Endothelial cell of umbilical vein (primary cell): ENCODE measurements at regions not wholly inside any gene's neighbourhood (a gene's known extent, or its start where the extent isn't known, plus 50 kb on each side); places are given as distances from the start of the nearest gene placed in this dataset.

Source experiments
- EZH2 ChIP-seq: IDR thresholded peaks from 2 replicates; pipeline ENCODE4 v1.6.1; 2012; ENCODE audit warnings: borderline replicate concordance, low read depth, mild to moderate bottlenecking, moderate library complexity, low read length, inconsistent platforms; ENCODE audit not compliant: severe bottlenecking
- FOS ChIP-seq: IDR thresholded peaks from 2 replicates; pipeline ENCODE4 v1.6.1; 2011; ENCODE audit warnings: mild to moderate bottlenecking, low read length, moderate library complexity, borderline replicate concordance; ENCODE audit not compliant: insufficient read depth
- GATA2 ChIP-seq: IDR thresholded peaks from 2 replicates; pipeline ENCODE4 v1.7.0; 2011; ENCODE audit warnings: low read depth, mild to moderate bottlenecking, moderate library complexity, mixed read lengths, low read length; ENCODE audit not compliant: insufficient read length, insufficient read depth
- JUN ChIP-seq: IDR thresholded peaks from 2 replicates; pipeline ENCODE4 v1.6.1; 2011; ENCODE audit warnings: borderline replicate concordance, low read depth; ENCODE audit not compliant: insufficient read length, insufficient read depth
- MYC ChIP-seq: IDR thresholded peaks from one replicate; pipeline ENCODE4 v1.6.1; 2011; ENCODE audit warnings: mild to moderate bottlenecking, low read depth, low read length
- POLR2A ChIP-seq: IDR thresholded peaks from 2 replicates; pipeline ENCODE4 v1.6.1; 2012; ENCODE audit warnings: low read depth, mild to moderate bottlenecking, control low read depth, low read length
- POLR2AphosphoS5 ChIP-seq: IDR thresholded peaks from 2 replicates; pipeline ENCODE4 v1.6.1; 2012; ENCODE audit warnings: low read depth, mild to moderate bottlenecking, control low read depth, low read length, moderate library complexity; ENCODE audit not compliant: insufficient read depth
- TF ChIP-seq, protein P1 (sequence below), 2 donors: IDR thresholded peaks; 1 replicate in 1 of 2; 2 replicates in 1 of 2; pipeline ENCODE4 v1.5.1; 2011; ENCODE audit warnings: low read length in 2 of 2, mild to moderate bottlenecking in 2 of 2, moderate library complexity in 2 of 2, control low read depth in 1 of 2, inconsistent platforms in 1 of 2, low read depth in 1 of 2; ENCODE audit not compliant: insufficient read depth in 1 of 2; ENCODE audit errors: extremely low read depth in 1 of 2
- TF ChIP-seq, protein P2 (sequence below): IDR thresholded peaks from 2 replicates; pipeline ENCODE4 v1.6.1; 2011; ENCODE audit not compliant: insufficient read depth, insufficient read length

DNA sequence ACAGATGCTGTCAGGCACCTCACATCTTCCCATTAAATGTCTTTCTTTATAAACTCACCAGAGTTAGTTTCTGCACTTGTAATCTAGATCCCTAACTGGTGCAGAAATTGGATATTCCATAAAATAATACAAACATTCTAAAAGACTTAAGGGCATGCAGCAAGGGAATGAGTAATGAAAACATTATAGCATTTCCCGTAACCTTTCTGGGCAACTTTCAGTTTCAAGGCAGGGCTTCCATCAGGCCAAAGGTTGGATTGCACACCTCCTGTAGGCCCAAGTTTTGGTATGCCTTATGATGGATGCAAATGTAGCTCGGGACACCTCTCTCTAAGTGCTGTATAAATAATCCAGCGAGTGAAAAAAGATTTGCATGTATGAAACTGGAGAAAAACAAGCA lies 129.9 kb upstream of the LYZL2 start:
- TF ChIP-seq POLR2A (no peak), EZH2 (no peak), MYC (no peak), POLR2AphosphoS5 (no peak), FOS (no peak), GATA2 (no peak), JUN (no peak)
- TF ChIP-seq, protein P1, sequence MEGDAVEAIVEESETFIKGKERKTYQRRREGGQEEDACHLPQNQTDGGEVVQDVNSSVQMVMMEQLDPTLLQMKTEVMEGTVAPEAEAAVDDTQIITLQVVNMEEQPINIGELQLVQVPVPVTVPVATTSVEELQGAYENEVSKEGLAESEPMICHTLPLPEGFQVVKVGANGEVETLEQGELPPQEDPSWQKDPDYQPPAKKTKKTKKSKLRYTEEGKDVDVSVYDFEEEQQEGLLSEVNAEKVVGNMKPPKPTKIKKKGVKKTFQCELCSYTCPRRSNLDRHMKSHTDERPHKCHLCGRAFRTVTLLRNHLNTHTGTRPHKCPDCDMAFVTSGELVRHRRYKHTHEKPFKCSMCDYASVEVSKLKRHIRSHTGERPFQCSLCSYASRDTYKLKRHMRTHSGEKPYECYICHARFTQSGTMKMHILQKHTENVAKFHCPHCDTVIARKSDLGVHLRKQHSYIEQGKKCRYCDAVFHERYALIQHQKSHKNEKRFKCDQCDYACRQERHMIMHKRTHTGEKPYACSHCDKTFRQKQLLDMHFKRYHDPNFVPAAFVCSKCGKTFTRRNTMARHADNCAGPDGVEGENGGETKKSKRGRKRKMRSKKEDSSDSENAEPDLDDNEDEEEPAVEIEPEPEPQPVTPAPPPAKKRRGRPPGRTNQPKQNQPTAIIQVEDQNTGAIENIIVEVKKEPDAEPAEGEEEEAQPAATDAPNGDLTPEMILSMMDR (IDR thresholded peaks at IDR 0.05; ENCODE audit: extremely low read depth in 1 of 2, insufficient read depth in 1 of 2, low read depth in 1 of 2, low read length in 2 of 2), result no peak
- TF ChIP-seq, protein P2, sequence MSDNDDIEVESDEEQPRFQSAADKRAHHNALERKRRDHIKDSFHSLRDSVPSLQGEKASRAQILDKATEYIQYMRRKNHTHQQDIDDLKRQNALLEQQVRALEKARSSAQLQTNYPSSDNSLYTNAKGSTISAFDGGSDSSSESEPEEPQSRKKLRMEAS, result no peak
